HG02981 (cell line): ENCODE measurements at regions not wholly inside any gene's neighbourhood (a gene's known extent, or its start where the extent isn't known, plus 50 kb on each side); places are given as distances from the start of the nearest gene placed in this dataset.

ENCODE experiments used
- ATAC-seq: cut with Tn5 transposase; IDR thresholded peaks from one replicate; pipeline ENCODE4 v1.9.1; 2021; ENCODE audit warnings: mild to moderate bottlenecking, moderate library complexity; ENCODE audit not compliant: unreplicated experiment

DNA sequence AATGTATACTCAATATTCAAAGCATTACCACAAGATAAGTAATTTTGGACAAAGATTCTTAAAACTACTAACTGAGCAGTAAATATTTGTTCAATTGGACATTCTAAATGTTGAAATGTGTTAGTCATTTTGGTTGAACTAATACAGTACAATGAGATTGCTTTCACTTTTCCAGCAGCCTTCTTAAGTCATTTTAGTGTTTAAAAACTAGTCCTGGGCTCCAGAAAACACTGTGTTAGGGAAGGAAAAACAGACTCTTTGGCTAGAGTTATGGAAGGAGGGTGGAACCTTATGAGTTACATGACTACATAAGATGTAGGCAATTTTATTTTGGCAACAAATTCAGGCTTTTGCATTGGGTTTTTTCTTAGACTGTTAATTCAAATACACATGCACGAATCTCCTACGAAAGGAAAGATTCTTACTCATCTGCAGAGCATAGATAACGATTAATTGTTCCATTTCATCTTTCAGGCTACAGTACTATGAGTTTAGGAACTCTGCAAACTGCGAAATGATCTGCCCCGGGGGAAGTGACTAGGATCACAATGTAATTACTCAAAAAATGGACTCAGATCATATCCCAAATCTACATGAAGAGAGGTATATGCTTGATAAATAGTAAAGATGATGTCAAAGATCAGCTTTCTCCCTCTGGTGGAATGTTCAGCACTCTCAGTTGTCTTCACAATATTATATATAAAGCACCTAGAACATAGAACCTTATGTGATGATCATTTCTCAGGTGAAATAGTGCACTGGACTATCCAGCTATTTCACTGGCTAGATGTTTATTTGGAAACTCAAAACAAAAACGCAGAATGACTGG is 492.8 kb upstream of the MDFIC2 start:
- no peak for ATAC-seq

DNA sequence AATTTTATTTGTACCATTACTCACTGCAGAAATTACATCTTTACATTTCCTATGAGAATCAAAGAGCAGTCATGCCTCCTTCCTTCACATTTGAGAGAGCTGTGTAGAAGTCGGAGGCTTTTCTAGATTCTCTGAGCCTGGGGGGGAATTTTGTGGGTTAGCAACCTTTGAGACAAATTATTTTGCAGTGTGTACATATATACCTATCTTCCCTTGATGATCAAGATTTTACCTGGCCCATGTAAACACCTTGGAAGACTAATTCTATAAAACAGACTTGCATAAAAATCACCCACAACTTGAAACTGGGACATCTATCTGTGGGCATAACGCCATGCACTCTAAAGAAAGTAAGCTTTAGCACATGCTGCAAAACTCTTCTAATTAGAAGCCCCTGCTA is 491.5 kb upstream of the MDFIC2 start:
- no peak for ATAC-seq

DNA sequence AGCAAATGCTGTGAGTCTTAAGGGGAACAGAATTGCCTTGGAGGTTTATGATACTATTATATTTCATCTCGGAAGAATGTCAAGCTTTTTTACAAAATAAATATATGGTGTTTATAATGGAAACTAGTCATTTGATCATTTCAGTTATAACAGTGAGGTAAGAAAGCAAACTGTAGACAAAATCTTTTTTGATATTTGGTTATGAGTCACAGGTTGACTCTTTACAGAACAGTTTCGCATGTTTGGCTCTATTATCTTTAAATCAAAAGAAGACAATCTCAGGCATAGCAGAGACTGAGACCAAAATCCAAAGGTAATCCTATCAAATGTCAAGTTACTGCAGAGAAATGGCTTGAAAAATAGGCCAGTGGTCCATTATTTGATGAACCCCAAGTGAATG is 490.9 kb upstream of the MDFIC2 start:
- no peak for ATAC-seq

DNA sequence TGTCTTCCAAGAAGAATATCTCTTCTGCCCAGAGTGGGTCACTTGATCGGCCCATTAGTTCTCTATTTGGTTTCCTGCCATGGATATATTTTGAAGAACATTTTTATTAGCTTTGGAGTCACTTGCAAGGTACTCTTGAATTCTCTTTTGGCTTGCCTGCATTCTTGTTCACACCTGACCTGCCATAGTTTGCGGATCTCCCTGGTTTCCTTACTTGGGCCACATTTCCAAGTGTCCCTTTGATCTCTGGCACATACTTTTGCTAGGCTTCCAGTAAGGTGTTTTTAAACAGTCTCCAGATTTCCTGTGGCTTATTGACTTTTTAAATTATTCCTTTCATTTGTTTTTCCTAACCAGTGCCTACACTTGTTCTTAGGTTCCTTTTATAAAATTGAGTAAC is 488.5 kb upstream of the MDFIC2 start:
- no peak for ATAC-seq

DNA sequence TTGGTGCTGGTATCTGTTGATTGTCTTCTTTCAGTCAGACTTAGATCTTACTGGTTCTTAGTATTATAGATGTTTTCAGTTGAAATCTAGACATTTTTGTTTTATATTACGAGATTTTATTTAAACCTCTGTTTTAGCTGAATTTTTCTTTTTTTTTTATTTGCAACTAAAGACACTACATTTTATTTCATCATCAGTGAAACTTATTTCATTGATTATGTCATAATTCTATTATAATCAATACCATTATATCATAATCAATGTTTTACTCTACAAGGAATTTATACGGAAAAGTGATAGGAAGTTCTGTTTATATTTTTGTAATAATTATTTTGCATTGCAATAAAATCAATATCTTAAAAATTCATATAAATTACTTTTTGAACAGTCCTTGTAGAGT is 477.4 kb upstream of the MDFIC2 start:
- ATAC-seq: no peak

DNA sequence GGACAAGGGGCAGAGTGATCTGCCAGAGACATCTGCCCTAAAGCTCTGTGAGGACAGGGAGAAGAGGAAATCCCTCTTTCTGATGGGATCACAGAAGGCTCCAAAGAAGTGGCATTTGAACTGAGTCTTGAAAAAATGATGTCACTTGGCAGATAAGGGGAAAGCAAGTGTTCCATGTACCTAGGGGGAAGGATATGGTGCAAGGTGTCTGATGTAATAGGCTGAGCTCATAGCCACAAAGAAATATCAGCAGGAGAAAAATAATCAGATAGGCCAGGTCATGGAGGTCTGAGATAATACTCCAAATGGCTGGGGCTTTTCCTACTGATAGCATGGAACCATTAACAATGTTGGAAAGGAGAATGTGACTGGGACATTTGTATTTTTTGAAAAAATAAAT is 468.4 kb upstream of the MDFIC2 start:
- ATAC-seq: no peak

DNA sequence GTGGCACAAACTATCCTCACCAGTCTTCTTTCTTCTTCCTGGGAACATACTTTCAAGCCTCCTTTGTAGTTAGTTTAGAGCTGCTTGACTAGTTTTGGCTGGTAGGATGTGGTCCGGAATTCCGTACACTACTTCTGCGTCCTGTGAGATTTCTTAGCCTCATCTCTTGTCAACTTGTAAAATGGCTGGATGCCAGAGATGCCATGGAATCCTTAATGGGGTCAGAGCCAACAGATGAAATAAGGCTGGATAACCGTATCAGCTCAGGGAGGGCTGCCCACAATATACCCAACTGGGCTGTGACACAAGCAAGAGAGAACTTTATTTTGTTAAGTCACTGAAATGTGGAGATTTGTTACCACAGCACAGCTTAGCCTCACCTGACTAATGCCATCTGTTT is 466.9 kb upstream of the MDFIC2 start:
- ATAC-seq: no peak

DNA sequence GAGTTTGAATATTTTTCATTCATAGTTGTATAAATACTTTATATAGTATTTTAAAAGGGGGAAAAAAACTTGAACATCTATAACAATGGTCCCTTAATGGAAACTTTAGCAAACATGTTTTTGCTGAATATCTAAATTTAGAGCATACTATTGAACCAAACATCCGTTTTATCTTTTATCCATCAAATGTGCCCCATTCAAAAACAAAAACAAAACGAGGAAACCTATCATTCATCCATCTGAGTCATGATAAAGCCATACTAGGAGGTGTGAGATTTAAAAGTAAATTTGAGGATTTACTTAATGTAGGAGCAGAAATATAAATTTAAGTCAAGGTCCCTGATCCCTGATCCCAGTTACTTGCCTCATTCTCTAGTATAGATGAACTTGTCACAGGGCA is 463.6 kb upstream of the MDFIC2 start:
- no peak for ATAC-seq

DNA sequence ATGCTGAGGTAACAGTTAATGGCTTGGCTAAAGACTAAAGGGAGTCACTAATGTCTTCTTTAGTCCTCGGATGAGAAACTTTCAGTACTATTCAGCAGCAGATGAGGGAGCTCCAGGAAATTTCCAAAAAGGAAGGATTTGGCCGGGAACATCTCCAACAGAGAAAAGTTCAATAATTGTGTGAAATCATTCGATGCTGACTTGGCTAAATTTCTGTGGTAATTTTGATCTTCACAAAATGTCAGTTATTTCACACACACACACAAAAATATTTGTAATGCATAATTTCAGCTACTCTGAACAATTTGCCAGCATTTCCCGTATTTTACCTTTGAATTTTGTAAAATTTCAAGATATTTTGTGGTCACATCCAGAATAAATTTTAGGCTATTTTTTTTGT is 462.8 kb upstream of the MDFIC2 start:
- ATAC-seq: no peak

DNA sequence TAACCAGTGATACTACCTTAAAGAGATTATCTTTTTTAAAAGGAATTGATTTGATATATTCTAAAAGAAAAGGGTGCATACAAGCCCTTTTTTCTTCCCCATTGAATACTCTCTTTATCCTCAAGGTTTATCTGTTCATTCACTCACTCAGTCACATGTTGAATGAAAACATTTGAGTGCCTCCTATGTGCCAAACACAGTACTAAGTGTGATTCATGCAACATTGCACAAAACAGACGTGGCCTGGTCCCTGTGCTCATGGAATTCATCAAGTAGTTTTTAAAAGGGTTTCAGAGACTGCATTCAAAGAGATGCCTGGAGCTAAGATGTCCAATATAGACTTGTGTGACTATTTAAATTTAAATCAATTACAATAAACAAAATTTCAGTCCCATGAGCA is 462.2 kb upstream of the MDFIC2 start:
- no peak for ATAC-seq

DNA sequence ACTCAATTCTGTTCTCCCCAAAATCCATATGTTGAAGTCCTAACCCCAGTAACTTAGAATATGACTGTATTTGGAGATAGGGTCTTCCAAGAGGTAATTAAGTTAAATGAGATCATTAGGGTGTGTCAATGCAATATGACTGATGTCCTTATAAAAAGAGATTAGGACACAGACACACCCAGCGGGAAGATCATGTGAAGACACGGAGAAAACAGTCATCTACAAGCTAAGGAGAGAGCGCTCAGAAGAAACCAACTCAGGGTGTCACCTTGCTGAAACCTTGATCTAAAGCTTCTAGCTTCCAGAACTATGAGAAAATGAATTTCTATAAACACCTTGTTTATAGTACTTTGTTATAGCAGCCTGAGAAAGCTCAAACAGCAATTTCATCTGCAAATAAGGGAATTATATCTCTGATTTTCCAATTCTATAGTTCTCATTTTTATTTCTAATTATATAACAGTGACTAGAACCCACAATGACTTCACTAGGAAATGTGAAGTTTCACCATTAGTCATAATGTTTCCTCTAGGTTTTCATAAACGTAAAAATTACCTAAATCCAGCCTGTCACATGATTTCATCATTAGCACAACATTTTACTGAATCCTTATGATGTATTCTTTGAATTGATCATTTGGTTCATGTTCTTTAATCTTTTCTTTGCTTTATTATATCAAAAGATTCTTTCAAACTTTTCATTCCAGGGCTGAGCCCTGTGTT is 459.1 kb upstream of the MDFIC2 start:
- ATAC-seq: no peak

DNA sequence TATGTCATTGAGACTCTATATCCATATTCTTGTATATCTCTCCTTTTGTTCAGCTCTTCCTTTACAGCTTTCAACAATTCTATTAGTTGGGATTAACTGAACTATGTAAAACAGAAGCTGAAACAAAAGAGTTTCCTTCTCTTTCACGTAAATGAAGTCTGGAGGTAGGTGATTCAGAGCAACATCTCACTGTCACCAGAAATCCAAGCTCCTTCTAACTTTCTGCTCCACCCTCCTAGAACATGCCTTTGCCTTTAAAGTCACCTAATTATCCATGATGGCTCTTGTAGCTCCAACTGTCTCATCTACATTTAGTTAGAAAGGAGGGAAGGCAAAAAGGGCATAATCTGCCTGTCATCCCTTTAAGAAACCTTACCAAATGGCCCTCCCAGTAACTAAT is 458.2 kb upstream of the MDFIC2 start:
- ATAC-seq: no peak

DNA sequence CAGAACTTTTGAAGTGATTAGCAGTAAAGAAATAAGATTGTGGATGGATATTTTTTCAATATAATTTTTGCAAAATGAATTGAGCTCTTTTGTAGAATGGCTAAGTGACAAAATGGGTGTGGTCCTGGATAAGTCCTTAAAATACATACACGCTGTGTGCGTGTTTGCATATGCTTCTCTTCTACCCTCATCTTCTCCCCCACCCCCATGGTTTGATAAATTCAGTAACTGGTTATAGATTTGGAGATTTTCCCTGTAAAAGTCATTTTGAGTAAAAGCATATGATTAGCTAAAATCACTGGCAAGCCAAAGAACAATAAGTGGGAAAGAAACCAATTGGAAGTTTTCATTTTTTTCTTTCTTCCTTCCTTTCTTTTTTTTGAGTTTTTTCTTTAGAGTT is 453.9 kb upstream of the MDFIC2 start:
- no peak for ATAC-seq

DNA sequence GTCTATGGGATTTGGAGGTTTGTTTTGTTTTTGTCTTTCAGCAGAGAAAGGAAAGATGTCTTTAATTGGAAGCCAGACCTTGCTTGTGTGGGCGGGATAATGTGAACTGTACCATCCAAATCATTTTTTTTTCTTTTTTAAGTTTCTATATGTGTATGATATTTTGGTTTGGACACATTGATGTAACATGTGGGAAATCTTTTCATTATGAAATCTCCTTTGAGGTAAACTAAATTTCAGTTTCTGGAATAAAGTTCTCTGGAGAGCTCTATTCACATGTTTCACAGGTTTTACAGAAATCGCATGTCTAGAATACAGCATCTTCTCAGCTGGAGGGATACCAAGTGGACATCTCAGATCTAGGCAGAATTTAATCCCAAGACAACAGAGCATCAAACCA is 451.5 kb upstream of the MDFIC2 start:
- ATAC-seq: no peak

DNA sequence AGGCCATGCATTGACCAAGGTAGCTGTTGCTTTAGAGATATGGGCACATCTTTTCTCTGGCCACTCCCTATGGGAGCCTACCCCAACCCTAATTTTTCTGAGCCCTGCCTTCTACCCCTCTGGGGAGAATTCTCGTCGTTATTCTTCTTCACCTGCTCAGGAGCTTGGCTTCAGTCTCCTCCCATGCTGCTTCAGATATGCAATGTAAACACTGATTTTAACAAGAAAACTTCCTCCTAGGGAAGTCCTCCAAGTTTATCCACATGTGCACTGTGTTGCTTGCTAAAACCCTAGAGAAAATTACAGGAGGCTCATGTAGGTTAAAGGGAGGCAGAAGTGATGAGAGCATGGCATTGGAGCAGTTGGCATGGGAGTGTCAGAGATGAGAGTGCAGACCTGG is 445.2 kb upstream of the MDFIC2 start:
- ATAC-seq: no peak

DNA sequence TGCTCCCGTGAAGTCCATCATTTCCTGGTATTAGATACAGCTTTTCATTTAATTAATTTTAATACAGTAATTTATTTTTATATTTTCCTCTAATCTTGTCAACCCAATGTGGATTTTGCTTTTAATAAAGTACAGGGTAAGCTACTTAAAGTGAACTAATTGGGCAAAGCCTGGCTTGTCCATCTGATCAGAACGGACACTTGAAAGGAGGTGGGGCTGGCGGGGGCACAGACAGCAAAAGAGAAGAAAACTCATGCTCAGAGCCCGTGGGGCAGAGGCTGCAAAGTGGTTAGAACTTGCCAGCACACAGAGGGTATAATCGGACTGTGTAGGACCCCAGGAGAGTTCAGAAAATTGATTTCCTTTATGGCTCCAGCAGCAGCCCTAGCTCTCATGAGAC is 443.1 kb upstream of the MDFIC2 start:
- ATAC-seq: no peak

DNA sequence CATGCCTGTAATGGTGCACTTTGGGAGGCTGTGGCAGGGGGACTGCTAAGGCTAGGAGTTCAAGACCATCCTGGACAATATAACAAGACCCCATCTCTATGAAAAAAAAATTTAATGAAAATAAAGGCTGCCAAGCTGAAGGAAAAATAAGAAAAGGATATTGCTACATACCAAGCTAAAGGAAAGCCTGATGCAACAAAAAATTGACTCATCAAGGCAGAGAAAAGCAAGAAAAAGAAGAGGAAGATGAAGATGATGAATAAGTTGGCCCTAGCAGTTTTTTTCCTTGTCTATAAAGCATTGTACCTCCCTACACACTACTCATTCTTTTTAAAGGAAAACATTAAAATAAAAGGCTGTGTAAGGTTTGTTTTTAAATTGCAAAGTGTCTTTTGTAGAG is 441.9 kb upstream of the MDFIC2 start:
- ATAC-seq: no peak

DNA sequence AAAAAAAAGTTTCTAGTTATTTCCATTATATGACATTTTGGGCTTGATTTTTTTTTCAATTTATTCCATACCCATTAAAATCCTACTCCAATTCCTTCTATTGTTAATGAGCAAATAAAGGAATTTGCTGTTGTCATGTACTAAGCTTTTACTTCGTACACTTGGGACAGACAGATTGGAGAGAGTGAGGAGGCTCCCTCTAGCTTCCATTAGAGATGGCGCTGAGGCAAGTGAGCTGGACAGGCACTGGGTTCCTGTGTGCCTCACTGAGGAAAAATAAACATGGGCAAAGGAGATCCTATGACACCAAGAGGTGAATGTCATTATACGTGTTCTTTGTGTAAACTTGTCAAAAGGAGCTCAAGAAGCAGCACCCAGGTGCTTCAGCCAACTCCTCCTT is 441.1 kb upstream of the MDFIC2 start:
- no peak for ATAC-seq

DNA sequence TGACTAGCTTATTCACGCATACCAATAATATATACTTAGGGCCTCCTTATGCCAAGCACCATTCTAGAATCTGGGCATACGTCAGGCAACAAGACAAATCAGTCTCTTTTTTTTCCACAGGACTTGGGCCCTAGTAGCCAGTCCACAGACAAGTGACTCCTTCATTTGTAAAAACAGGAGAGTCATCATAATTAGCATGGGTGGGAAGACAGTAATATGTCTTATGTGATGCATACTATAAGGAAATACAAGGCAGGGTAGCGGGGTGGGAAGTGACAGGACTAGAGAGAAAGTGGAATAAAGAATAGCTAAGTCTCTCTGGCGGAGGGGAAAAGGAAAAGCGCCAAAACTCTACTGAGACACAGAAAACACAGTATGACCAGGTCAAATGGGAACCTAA is 439.6 kb upstream of the MDFIC2 start:
- ATAC-seq: no peak

DNA sequence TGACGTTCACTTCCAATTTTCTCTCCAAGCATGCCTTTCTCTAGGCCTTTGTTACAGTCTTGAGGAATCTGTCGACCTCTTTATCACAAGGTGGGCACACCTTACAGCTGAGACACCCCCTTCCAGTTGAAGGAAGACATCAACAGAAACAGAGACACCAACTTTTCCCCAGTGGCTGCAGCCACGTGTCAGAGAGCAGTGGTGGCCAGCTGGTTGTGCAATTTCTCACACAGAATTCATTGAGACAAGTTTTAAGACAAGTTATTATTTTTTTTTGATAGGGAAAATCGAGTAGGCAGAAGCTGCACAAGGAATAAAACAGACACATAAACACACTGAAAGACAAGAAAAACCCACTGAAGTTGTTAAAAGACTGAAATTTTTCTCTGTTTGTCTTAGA is 436.7 kb upstream of the MDFIC2 start:
- no peak for ATAC-seq

DNA sequence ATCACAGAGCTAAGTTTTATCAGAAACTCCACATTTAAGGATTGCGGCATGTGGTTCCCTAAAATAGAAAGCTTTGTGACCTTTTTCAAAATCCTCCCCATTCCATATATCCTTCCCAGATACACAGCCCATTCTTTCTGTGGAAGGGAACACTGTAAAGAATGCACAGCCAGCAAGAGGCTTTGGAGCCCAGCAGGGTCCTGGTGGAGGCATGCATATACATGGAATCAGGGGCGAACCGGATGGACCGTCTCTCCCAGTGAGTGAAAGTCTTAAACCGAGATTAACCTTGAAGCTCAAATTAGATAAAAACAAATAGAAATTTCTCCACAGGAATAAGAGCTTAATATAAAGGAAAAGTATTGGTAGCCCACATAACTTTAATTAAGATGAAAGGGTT is 436.2 kb upstream of the MDFIC2 start:
- no peak for ATAC-seq

DNA sequence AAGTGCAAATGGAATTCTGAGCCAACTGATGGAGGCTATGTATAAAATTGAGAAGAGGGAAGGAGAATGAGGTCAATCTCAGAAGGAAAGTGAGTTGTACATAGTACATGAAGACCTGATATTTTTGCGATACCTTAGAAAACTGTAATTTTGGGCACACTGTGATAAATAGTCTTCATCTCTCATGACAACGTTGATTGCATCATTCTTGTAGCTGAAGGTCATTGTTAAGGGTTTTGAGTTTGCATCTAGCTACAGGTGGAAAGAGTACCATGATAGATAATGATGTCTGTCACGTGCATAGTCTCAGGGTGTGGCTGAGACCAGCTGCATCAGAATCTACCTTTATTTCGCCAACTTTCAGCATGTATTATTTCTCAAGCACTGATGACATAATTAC is 435.4 kb upstream of the MDFIC2 start:
- ATAC-seq: no peak

DNA sequence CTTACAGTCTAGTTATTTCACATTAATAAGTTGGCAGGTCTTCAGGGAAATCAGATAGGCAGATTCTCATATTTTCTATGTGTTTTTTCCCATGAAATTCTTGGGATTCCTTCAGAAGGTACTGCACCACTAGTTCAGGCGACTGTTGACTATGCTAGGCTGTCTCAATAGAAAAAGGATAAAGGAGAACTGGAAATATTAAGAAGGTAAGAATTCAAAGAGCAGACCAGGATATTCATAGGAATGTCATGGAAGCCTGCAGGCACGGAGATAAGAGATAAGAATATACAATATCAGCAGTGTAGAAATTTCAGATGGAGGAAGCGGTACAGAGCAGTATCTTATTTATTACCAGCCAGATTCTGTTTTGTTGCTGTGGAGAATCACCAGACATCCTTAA is 432.1 kb upstream of the MDFIC2 start:
- ATAC-seq: no peak
